HG02759 (cell line): ENCODE measurements at regions not wholly inside any gene's neighbourhood (a gene's known extent, or its start where the extent isn't known, plus 50 kb on each side); places are given as distances from the start of the nearest gene placed in this dataset.

ENCODE experiments used
- ATAC-seq: cut with Tn5 transposase; IDR thresholded peaks from one replicate; pipeline ENCODE4 v1.9.1; 2021; ENCODE audit warnings: mild to moderate bottlenecking, moderate library complexity; ENCODE audit not compliant: unreplicated experiment

DNA sequence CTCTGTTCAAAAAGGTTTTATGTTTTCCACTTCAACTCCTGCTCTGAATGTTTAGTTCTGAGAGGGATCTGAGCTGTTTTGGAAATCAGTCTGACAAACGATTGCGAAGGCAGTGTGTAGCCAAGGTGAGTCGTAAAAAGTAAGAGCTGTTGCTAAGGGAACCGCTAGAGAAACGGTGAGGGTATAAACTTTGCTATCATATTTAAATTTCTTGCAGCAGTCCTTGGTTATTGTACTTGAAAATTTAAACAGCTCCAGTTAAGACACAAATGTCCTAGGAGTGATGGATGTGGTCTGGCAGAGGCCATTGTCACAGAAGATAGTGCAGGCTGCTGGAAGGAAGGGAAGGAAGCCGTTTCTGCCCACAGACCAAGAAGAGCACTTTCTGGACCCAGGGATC is 64.9 kb upstream of the CITED2 start:
- ATAC-seq, result no peak

DNA sequence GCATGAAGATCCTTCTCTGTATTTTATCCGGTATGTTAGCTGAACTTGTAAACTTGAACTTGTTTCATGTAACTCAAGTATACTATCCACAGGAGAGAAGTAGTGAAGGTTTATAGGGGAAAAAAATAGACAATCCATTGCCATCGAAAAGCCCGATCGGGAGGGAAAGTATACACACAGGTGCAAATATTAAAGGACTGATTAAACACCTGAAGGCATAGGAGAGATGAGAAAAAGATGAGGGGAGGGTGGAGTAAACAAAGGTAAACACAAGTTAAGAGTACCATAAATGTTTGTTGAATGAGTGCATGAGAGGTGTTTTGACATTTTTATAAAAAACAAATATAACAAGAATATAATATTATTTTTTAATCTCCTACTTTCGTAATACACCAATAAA is 64.3 kb upstream of the CITED2 start:
- no peak for ATAC-seq

DNA sequence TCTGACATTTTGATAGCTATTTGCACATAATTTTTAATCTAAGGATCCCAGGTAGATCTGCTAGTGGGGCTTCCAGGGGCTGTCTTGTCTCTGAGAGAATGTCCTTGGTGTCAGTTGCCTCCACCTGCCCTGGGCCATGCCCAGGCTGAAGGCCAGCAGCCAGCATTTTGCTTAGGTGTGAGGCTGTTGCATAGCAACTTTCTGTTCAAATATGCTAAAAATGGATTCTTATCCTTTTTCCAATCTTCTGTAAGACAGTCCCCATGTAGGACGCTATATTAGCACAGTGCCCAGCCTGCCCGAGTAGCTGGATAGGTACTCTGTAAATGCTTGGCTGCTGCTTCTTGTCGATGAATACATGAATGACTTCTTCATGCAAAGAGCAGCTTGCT is 62.5 kb upstream of the CITED2 start:
- ATAC-seq, result no peak

DNA sequence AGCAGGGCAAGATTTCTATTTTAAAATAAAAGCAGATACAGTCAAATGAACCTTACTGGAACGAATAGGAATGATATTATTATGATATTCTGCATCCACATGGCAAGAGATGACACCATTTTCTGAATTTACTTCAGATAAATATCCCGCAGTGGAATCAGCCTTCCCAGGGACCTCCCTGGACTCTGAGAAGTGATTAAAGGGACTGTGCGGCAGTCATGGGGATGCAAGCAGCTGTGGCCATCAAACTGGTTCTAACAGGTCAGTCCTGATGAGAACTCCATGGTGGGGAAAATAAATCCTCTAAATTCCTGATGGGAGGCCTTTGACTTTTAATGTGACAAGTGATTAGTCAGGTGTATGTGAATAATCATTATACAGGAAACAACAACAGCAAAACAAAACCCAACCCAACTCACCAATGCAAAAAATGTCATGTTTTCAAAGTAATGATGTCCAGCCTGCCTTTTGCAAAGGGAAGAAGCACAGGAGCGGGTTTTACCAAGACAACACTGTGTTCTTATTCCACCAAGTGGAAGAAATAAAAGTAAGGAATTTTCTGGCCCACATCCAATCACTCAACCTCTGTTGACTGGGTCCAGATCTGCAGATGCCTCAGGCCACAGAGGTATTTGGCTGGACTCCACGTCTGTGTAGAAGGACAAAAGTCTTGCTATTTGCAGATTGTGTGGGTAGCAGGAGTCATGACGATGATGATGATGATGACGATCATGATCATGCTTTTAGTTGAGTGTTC is 61.9 kb upstream of the CITED2 start:
- ATAC-seq, result no peak

DNA sequence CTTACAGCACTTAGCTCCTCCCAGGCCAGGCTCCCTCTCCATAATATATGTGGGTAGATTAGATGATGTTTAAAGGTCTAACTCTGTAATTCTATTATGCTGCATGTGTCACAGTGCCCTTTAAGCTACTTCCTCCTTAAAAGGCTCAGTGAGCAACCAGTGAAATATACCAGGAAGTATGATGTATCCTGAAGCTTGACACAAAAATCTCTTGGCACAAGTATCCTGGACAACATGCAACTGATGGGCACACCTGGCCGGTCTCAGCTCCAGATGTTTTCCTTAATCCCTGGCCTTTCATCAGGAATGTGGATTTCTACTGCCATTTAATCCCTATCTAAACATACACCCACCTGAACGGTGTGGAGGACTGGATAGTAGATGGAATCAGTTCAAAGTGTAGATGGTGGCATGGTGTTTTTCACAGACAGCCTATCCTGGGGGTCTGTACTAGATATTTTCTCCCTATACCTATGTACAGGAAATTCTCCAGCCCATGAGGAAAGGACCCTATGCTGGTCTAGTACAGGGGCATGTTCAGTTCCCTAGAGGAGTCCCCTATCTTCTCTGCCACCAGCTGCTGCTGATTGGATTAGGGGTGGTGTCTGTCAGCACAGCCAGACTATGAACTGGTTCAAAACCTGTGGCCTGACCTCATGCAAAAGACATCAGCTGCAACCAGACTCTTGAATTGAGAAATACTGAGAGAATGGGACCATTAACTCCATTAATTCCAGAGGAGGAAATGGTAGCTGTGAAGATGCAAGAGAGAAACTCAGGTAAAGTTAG is 59.4 kb upstream of the CITED2 start:
- ATAC-seq, result no peak

DNA sequence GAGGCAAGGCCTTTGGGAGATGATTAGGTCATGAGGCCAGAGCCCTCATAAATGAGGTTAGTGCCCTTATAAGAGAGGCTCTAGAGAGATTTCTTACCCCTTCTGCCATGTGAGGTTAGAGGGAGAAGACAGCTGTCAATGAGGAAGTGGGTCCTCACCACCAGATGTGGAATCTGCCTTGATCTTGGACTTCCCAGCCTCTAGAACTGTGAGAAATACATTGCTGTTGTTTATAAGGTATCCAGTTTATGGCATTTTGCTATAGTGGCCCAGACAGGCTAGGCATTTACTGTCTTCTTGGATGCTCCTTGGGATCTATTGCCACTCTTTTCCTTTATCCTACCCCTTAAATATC is 57.1 kb upstream of the CITED2 start:
- no peak for ATAC-seq

DNA sequence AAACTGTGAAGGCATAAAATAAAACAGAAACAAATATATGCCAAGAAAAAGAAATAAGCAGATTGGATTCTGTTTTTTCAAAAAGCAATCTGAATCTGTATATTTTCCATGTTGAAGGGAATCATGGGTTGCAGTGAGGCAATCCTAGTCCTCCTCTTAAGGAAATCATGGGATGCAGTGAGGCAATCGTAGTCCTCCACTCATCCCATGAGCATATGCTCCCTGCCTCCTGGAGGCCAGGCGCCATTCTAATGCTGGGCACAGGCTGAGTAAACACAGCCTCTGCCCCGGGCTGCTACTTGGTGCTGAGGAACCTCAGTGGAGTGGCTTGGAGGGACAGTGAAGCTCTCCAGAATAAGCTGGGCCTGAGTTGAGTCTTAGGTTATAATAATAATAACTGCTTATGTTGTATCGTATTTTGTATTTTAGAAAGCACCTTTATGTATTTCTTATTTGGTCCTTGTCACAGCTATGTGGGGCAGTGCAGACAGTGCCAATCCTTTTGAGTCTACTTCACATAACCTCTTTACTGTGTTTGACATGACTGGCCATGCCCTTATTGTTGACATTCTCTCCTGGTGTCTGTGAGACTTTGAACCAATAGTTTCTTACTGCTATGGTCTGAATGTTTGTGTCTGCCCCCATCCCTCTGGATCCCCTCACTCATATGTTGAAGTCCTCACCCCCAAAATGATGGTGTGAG is 56.6 kb upstream of the CITED2 start:
- ATAC-seq, result no peak

DNA sequence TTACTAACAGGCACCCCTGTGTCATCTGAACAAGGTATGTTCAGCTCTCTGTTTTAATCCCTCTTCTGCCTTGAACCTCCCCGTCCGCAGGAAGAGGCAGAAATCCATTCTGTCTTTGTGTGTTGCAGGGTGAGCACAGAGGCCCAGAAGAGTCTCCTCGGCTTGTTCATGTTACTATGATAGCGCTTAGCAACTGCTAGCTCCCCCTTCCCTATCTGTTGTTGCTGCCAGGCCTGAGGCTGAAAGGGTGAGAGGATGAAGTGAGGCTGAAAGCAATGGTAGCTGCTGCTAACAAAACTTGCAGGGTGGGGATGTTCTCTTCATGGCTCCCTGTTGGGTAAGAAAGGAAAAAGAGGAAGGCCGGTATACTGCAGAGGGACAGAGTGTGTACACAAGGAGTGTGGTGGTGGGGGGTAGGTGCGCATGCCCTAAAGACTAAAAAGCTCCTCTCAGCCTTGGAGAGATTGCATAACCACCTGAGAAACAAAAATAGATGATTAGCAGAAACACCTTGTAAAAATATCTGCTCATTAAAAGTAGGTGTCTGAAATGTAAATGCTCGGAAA is 55.2 kb upstream of the CITED2 start:
- no peak for ATAC-seq

DNA sequence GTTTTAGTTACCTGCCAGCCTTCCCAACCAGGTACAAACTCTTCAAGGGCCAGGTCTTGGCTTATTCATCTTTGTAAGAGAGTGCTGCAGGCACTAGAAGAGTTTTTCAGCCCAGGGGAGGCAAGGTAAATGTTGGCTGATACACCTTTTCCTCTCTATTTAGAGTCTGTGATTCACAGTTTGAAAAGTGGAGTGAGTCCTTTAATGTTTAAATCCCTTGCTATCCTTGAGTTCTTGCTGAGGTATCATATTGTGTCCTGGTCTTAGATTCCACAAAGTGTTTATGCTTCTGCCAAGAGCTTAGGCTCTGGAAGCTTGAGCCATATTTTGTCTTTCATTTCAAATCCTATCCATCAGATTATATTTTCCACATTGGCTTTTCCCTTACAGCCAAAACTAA is 52.8 kb upstream of the CITED2 start:
- no peak for ATAC-seq

DNA sequence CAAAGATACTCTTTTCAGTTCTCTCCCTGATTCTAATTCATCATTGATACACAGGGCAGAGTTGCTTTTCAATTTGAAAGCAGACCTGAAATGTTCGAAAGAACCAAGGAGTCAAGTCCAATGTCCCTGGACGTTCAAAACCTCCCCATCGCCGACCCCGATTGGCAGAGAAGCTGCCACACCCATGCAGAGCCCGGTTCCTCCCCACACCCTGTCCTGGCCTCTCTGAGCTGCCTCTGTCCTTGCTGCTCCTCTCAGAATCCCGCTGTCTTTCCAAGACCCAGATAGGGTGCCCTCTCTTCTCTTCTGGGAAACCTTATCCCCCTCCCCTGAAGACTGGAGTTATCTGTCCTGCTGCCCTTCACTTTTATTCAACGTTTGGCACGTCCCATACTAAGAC is 52.3 kb upstream of the CITED2 start:
- no peak for ATAC-seq

DNA sequence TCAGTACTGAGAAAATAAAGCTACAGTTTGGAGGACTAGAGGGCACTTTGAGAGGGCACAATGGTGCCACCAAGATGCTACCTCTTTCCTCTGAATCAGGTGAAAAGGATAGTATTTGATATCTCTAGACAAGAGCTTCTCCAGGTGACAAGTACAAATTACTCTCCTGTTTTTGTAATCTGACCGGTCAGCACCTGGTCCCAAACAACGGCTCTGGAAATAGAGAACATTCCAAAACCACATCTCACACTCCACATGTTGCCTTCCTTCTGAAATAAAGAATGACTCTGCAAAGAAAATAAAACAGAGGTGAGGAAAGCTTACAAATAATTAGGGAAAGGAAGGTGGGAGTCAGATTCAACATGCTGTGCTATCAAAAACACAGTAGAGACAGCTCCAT is 51.3 kb upstream of the CITED2 start:
- ATAC-seq, result no peak

DNA sequence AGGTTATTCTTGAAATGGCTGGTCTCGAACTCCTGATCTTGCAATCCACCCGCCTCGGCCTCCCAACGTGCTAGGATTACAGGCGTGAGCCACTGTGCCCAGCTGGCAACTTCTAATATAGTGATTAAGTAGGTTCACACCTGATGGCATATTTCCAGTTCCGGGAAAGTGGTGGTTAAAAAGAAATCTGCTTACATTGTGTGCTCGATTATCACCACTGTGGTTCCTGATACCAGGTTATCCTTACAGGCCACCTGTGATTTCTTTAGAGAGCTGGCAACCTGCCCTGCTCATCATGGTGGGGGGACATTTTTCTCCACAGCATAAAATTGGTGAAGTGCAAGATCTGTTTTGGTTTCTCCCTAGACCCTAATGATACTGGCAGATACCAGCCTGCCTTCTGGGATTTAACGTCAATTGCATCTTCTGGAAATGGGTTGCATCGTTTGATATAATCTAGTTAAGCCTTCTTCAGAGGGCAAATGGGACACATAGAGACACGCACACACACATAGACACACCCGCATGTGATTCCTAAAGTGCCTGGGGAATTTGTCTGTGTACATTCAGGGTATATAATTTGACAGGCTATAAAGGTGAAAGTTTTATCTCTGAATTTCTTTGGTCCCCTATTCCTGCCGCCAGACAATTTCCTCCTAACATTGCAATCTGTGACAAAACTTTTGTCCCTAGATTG is 49.7 kb upstream of the CITED2 start:
- ATAC-seq, result no peak
